GM23338 (cell line): ENCODE measurements at regions not wholly inside any gene's neighbourhood (a gene's known extent, or its start where the extent isn't known, plus 50 kb on each side); places are given as distances from the start of the nearest gene placed in this dataset.

Source experiments
- ATAC-seq: fragments of 200-7000 bp; cut with Tn5 transposase; 3 replicates; pipeline ENCODE4 v1.9.1; 2020
- DNase-seq: peaks from one replicate; pipeline ENCODE4 v3.0.0-alpha.2; 2015; ENCODE audit warnings: low spot score
- H2AFZ ChIP-seq: fragments of 200-600 bp; sonication (generic); 2 replicates; pipeline ENCODE4 v1.8.0; 2016; ENCODE audit warnings: antibody characterized with exemption, mild to moderate bottlenecking, moderate library complexity
- H3F3A ChIP-seq: fragments of 200-600 bp; sonication (generic); replicated peaks from 2 replicates; pipeline ENCODE4 v1.8.0; 2017; ENCODE audit warnings: antibody characterized with exemption, mixed run types, low read depth
- H3K27ac ChIP-seq: fragments of 200-600 bp; sonication (generic); 2 replicates; pipeline ENCODE4 v1.6.1; 2016; ENCODE audit warnings: low read depth
- H3K27me3 ChIP-seq: fragments of 200-600 bp; sonication (generic); 2 replicates; pipeline ENCODE4 v1.8.0; 2016; ENCODE audit warnings: mild to moderate bottlenecking, mixed run types, moderate library complexity; ENCODE audit not compliant: insufficient read depth
- H3K36me3 ChIP-seq: fragments of 200-600 bp; sonication (generic); 2 replicates; pipeline ENCODE4 v1.8.0; 2016; ENCODE audit warnings: mild to moderate bottlenecking; ENCODE audit not compliant: insufficient read depth
- H3K4me1 ChIP-seq: fragments of 200-600 bp; sonication (generic); 2 replicates; pipeline ENCODE4 v1.8.0; 2016; ENCODE audit warnings: mild to moderate bottlenecking, moderate library complexity; ENCODE audit not compliant: insufficient read depth
- H3K4me2 ChIP-seq: fragments of 200-600 bp; sonication (generic); 2 replicates; pipeline ENCODE4 v1.7.1; 2017; ENCODE audit warnings: mixed run types
- H3K4me3 ChIP-seq: fragments of 200-600 bp; sonication (generic); 2 replicates; pipeline ENCODE4 v1.6.1; 2016; ENCODE audit warnings: mixed run types
- H3K79me2 ChIP-seq: fragments of 200-600 bp; sonication (generic); replicated peaks from 2 replicates; pipeline ENCODE4 v1.8.0; 2017; ENCODE audit warnings: mild to moderate bottlenecking; ENCODE audit not compliant: insufficient read depth
- H3K9me2 ChIP-seq: fragments of 200-600 bp; sonication (generic); 2 replicates; pipeline ENCODE4 v1.8.0; 2017; ENCODE audit not compliant: insufficient read depth
- H4K20me1 ChIP-seq: fragments of 200-600 bp; sonication (generic); replicated peaks from 2 replicates; pipeline ENCODE4 v1.8.0; 2017; ENCODE audit warnings: mild to moderate bottlenecking; ENCODE audit not compliant: insufficient read depth
- H3K27ac Mint-ChIP-seq: 2 replicates; pipeline ENCODE4 v1.8.0; 2020; ENCODE audit warnings: inconsistent platforms, mild to moderate bottlenecking, moderate library complexity, mixed read lengths
- H3K27me3 Mint-ChIP-seq: 3 replicates; pipeline ENCODE4 v1.8.0; 2022; ENCODE audit warnings: low read depth, mild to moderate bottlenecking, moderate library complexity, mixed read lengths, inconsistent platforms; ENCODE audit not compliant: insufficient read depth, poor library complexity
- H3K36me3 Mint-ChIP-seq: 3 replicates; pipeline ENCODE4 v1.8.0; 2021; ENCODE audit warnings: low read depth, mild to moderate bottlenecking, inconsistent platforms, moderate library complexity, mixed read lengths
- H3K4me1 Mint-ChIP-seq: 3 replicates; pipeline ENCODE4 v1.8.0; 2020; ENCODE audit warnings: mild to moderate bottlenecking, inconsistent platforms, mixed read lengths
- H3K4me3 Mint-ChIP-seq: 3 replicates; pipeline ENCODE4 v1.8.0; 2021; ENCODE audit warnings: moderate library complexity, mild to moderate bottlenecking, inconsistent platforms, mixed read lengths
- H3K9me3 Mint-ChIP-seq: 3 replicates; pipeline ENCODE4 v1.8.0; 2020; ENCODE audit warnings: moderate library complexity, mild to moderate bottlenecking, inconsistent platforms, mixed read lengths
- CREB1 ChIP-seq: fragments of 250-450 bp; sonication (Bioruptor Pico); IDR thresholded peaks from 2 replicates; pipeline ENCODE4 v1.5.0; 2020; ENCODE audit warnings: low read depth, mild to moderate bottlenecking, moderate library complexity
- CTCF ChIP-seq, 2 experiments: fragments of 200-600 bp in 1 of 2; sonication (generic) in 1 of 2; conservative IDR thresholded peaks; 2 replicates each; pipeline versions ENCODE4 v1.5.1 to v1.6.1; 2016 to 2017; ENCODE audit warnings: antibody characterized with exemption in 2 of 2, low read depth in 2 of 2, mild to moderate bottlenecking in 2 of 2, moderate library complexity in 1 of 2
- ETS1 ChIP-seq: IDR thresholded peaks from 2 replicates; pipeline ENCODE4 v1.6.1; 2016; ENCODE audit warnings: antibody characterized with exemption
- EZH2 ChIP-seq: fragments of 200-600 bp; sonication (generic); IDR thresholded peaks from one replicate; pipeline ENCODE4 v1.8.0; 2017; ENCODE audit warnings: antibody characterized with exemption, mild to moderate bottlenecking, low read depth; ENCODE audit not compliant: unreplicated experiment
- EZH2phosphoT487 ChIP-seq: fragments of 200-600 bp; sonication (generic); IDR thresholded peaks from one replicate; pipeline ENCODE4 v1.8.1; 2018; ENCODE audit warnings: antibody characterized with exemption; ENCODE audit not compliant: unreplicated experiment
- JUNB ChIP-seq: IDR thresholded peaks from one replicate; pipeline ENCODE4 v1.6.1; 2016; ENCODE audit warnings: antibody characterized with exemption; ENCODE audit not compliant: unreplicated experiment
- NANOG ChIP-seq: IDR thresholded peaks from 2 replicates; pipeline ENCODE4 v1.6.1; 2016; ENCODE audit warnings: antibody characterized with exemption, borderline replicate concordance
- POLR2AphosphoS5 ChIP-seq: IDR thresholded peaks from 2 replicates; pipeline ENCODE4 v1.6.1; 2016; ENCODE audit warnings: antibody characterized with exemption, low read depth
- STAT1 ChIP-seq: IDR thresholded peaks from one replicate; pipeline ENCODE4 v1.6.1; 2016; ENCODE audit warnings: antibody characterized with exemption; ENCODE audit not compliant: unreplicated experiment
- ZNF114 ChIP-seq: fragments of 250-450 bp; sonication (Bioruptor Pico); IDR thresholded peaks from 2 replicates; pipeline ENCODE4 v1.5.0; 2020; ENCODE audit warnings: mild to moderate bottlenecking, moderate library complexity
- ZNF331 ChIP-seq: fragments of 250-450 bp; sonication (Bioruptor Pico); IDR thresholded peaks from 2 replicates; pipeline ENCODE4 v1.5.0; 2020; ENCODE audit warnings: low read depth, mild to moderate bottlenecking, moderate library complexity
- TF ChIP-seq, protein P1 (sequence below): fragments of 250-450 bp; sonication (Bioruptor Pico); IDR thresholded peaks from 2 replicates; pipeline ENCODE4 v1.5.0; 2020; ENCODE audit warnings: mild to moderate bottlenecking, moderate library complexity
- TF ChIP-seq, protein P2 (sequence below): IDR thresholded peaks from one replicate; pipeline ENCODE4 v1.6.1; 2018; ENCODE audit warnings: antibody characterized with exemption; ENCODE audit not compliant: unreplicated experiment

- no peaks in the 10 kb centered on the region for H3K4me1 Mint-ChIP-seq
- H3K27me3 Mint-ChIP-seq, result no peaks in the 10 kb centered on the region
- no peaks in the 10 kb centered on the region for H3K9me2 ChIP-seq
- H3K36me3 Mint-ChIP-seq, result 0 out of 3 replicates have a peak, but pooled peaks cover 2% of the 10 kb centered on the region
- H2AFZ ChIP-seq, result no peak overlapping the region
- TF ChIP-seq STAT1 (no peak), ZNF114 (CRISPR knock-in tag) (no peak), CREB1 (no peak), EZH2phosphoT487 (no peak), CTCF (conservative IDR thresholded peaks at IDR 0.05; ENCODE audit: low read depth in 2 of 2) (no peak), NANOG (no peak), EZH2 (no peak), ETS1 (no peak), JUNB (no peak), ZNF331 (CRISPR knock-in tag) (no peak), POLR2AphosphoS5 (no peak)
- TF ChIP-seq, protein P1, sequence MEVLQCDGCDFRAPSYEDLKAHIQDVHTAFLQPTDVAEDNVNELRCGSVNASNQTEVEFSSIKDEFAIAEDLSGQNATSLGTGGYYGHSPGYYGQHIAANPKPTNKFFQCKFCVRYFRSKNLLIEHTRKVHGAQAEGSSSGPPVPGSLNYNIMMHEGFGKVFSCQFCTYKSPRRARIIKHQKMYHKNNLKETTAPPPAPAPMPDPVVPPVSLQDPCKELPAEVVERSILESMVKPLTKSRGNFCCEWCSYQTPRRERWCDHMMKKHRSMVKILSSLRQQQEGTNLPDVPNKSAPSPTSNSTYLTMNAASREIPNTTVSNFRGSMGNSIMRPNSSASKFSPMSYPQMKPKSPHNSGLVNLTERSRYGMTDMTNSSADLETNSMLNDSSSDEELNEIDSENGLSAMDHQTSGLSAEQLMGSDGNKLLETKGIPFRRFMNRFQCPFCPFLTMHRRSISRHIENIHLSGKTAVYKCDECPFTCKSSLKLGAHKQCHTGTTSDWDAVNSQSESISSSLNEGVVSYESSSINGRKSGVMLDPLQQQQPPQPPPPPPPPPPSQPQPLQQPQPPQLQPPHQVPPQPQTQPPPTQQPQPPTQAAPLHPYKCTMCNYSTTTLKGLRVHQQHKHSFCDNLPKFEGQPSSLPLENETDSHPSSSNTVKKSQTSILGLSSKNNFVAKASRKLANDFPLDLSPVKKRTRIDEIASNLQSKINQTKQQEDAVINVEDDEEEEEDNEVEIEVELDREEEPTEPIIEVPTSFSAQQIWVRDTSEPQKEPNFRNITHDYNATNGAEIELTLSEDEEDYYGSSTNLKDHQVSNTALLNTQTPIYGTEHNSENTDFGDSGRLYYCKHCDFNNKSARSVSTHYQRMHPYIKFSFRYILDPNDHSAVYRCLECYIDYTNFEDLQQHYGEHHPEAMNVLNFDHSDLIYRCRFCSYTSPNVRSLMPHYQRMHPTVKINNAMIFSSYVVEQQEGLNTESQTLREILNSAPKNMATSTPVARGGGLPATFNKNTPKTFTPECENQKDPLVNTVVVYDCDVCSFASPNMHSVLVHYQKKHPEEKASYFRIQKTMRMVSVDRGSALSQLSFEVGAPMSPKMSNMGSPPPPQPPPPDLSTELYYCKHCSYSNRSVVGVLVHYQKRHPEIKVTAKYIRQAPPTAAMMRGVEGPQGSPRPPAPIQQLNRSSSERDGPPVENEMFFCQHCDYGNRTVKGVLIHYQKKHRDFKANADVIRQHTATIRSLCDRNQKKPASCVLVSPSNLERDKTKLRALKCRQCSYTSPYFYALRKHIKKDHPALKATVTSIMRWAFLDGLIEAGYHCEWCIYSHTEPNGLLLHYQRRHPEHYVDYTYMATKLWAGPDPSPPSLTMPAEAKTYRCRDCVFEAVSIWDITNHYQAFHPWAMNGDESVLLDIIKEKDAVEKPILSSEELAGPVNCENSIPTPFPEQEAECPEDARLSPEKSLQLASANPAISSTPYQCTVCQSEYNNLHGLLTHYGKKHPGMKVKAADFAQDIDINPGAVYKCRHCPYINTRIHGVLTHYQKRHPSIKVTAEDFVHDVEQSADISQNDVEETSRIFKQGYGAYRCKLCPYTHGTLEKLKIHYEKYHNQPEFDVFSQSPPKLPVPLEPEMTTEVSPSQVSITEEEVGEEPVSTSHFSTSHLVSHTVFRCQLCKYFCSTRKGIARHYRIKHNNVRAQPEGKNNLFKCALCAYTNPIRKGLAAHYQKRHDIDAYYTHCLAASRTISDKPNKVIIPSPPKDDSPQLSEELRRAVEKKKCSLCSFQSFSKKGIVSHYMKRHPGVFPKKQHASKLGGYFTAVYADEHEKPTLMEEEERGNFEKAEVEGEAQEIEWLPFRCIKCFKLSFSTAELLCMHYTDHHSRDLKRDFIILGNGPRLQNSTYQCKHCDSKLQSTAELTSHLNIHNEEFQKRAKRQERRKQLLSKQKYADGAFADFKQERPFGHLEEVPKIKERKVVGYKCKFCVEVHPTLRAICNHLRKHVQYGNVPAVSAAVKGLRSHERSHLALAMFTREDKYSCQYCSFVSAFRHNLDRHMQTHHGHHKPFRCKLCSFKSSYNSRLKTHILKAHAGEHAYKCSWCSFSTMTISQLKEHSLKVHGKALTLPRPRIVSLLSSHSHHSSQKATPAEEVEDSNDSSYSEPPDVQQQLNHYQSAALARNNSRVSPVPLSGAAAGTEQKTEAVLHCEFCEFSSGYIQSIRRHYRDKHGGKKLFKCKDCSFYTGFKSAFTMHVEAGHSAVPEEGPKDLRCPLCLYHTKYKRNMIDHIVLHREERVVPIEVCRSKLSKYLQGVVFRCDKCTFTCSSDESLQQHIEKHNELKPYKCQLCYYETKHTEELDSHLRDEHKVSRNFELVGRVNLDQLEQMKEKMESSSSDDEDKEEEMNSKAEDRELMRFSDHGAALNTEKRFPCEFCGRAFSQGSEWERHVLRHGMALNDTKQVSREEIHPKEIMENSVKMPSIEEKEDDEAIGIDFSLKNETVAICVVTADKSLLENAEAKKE (CRISPR knock-in tag), result no peak
- TF ChIP-seq, protein P2, sequence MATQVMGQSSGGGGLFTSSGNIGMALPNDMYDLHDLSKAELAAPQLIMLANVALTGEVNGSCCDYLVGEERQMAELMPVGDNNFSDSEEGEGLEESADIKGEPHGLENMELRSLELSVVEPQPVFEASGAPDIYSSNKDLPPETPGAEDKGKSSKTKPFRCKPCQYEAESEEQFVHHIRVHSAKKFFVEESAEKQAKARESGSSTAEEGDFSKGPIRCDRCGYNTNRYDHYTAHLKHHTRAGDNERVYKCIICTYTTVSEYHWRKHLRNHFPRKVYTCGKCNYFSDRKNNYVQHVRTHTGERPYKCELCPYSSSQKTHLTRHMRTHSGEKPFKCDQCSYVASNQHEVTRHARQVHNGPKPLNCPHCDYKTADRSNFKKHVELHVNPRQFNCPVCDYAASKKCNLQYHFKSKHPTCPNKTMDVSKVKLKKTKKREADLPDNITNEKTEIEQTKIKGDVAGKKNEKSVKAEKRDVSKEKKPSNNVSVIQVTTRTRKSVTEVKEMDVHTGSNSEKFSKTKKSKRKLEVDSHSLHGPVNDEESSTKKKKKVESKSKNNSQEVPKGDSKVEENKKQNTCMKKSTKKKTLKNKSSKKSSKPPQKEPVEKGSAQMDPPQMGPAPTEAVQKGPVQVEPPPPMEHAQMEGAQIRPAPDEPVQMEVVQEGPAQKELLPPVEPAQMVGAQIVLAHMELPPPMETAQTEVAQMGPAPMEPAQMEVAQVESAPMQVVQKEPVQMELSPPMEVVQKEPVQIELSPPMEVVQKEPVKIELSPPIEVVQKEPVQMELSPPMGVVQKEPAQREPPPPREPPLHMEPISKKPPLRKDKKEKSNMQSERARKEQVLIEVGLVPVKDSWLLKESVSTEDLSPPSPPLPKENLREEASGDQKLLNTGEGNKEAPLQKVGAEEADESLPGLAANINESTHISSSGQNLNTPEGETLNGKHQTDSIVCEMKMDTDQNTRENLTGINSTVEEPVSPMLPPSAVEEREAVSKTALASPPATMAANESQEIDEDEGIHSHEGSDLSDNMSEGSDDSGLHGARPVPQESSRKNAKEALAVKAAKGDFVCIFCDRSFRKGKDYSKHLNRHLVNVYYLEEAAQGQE, result no peak
- H3K4me2 ChIP-seq, result no peak overlapping the region
- ATAC-seq, result no peak
- H3K36me3 ChIP-seq, result no peaks in the 10 kb centered on the region
- H3K4me3 ChIP-seq, result no peak overlapping the region
- no peaks in the 10 kb centered on the region for H3K79me2 ChIP-seq
- no peak overlapping the region for H3K27ac ChIP-seq
- no peak for DNase-seq
- peaks cover 12% of the 10 kb centered on the region; the same call in 2 of the 3 replicates for H3K9me3 Mint-ChIP-seq
- H3K4me3 Mint-ChIP-seq, result no peak overlapping the region
- H3K27me3 ChIP-seq, result no peaks in the 10 kb centered on the region
- no peaks in the 10 kb centered on the region for H3F3A ChIP-seq
- H3K27ac Mint-ChIP-seq, result no peak overlapping the region
- H4K20me1 ChIP-seq, result no peaks in the 10 kb centered on the region
- no peaks in the 10 kb centered on the region for H3K4me1 ChIP-seq
Observed at GRCh38 chr7:108643136-108643535, 73.5 kb downstream of the DNAJB9 start.
